ENCODE measurements at regions not wholly inside any gene's neighbourhood (a gene's known extent, or its start where the extent isn't known, plus 50 kb on each side); places are given as distances from the start of the nearest gene placed in this dataset.
"Not testable (repeated sequence)": the region's sequence is repeated elsewhere in the genome, so short reads cannot be mapped to it uniquely, and the experiment has no call there.

GRCh38 chr2:65628156-65628555, 195.8 kb upstream of the SPRED2 start:
- no peak for DNase-seq

- no peak for DNase-seq
Measured at GRCh38 chr2:65626831-65627230, 194.4 kb upstream of the SPRED2 start.

GRCh38 chr2:65625982-65626381, 193.6 kb upstream of the SPRED2 start:
- DNase-seq: no peak

- DNase-seq: no peak
Measured at GRCh38 chr2:65622951-65623535, 190.6 kb upstream of the SPRED2 start.

- no peak for DNase-seq
Measured at GRCh38 chr2:65622499-65622898, 190.1 kb upstream of the SPRED2 start.

- no peak for DNase-seq
Measured at GRCh38 chr2:65620524-65620923, 188.1 kb upstream of the SPRED2 start.

GRCh38 chr2:65620026-65620425, 187.6 kb upstream of the SPRED2 start:
- DNase-seq: no peak

- DNase-seq: no peak
Measured at GRCh38 chr2:65615602-65616001, 183.2 kb upstream of the SPRED2 start.

GRCh38 chr2:65613968-65614555, 181.7 kb upstream of the SPRED2 start:
- no peak for DNase-seq

GRCh38 chr2:65611488-65611887, 179.1 kb upstream of the SPRED2 start:
- no peak for DNase-seq

- DNase-seq: no peak
Measured at GRCh38 chr2:65608916-65609315, 176.5 kb upstream of the SPRED2 start.

GRCh38 chr2:65608466-65608865, 176.1 kb upstream of the SPRED2 start:
- no peak for DNase-seq

- no peak for DNase-seq
Measured at GRCh38 chr2:65607662-65608305, 175.4 kb upstream of the SPRED2 start.

GRCh38 chr2:65605743-65606058, 173.3 kb upstream of the SPRED2 start:
- no peak for DNase-seq

GRCh38 chr2:65605058-65605742, 172.8 kb upstream of the SPRED2 start:
- DNase-seq: no peak

GRCh38 chr2:65604246-65604645, 171.8 kb upstream of the SPRED2 start:
- DNase-seq: no peak

GRCh38 chr2:65602603-65603235, 170.3 kb upstream of the SPRED2 start:
- DNase-seq: no peak

GRCh38 chr2:65600871-65601270, 168.5 kb upstream of the SPRED2 start:
- not testable (repeated sequence) for DNase-seq

GRCh38 chr2:65600351-65600750, 168.0 kb upstream of the SPRED2 start:
- DNase-seq: not testable (repeated sequence)

- DNase-seq: no peak
Measured at GRCh38 chr2:65599693-65600092, 167.3 kb upstream of the SPRED2 start.

- no peak for DNase-seq
Measured at GRCh38 chr2:65598996-65599395, 166.6 kb upstream of the SPRED2 start.

GRCh38 chr2:65598264-65598663, 165.9 kb upstream of the SPRED2 start:
- DNase-seq: no peak

GRCh38 chr2:65595630-65596029, 163.2 kb upstream of the SPRED2 start:
- no peak for DNase-seq

- no peak for DNase-seq
Measured at GRCh38 chr2:65594150-65594549, 161.8 kb upstream of the SPRED2 start.

Measured in CD4-positive, alpha-beta T cell treated with Interleukin-15 for 1 hour (primary cell).